Lower leg skin (tissue), 4 donors: ENCODE measurements at regions not wholly inside any gene's neighbourhood (a gene's known extent, or its start where the extent isn't known, plus 50 kb on each side); places are given as distances from the start of the nearest gene placed in this dataset.

Experiments used
- DNase-seq, 2 donors: peaks; one replicate each; pipeline ENCODE4 v3.0.0-alpha.2; 2019; ENCODE audit warnings: low spot score in 2 of 2
- H3K4me3 ChIP-seq: fragments of 200-600 bp; sonication (generic); 2 replicates; pipeline ENCODE4 v1.5.1; 2017; ENCODE audit warnings: mild to moderate bottlenecking, low read depth; ENCODE audit not compliant: poor library complexity, severe bottlenecking
- CTCF ChIP-seq, 3 donors: fragments of 450-650 bp; IDR thresholded peaks; one replicate each; pipeline ENCODE4 v1.5.1; 2016; ENCODE audit warnings: antibody characterized with exemption in 3 of 3, mild to moderate bottlenecking in 3 of 3, moderate library complexity in 2 of 3
- POLR2A ChIP-seq, 2 donors: fragments of 450-650 bp; IDR thresholded peaks; one replicate each; pipeline ENCODE4 v1.6.1; 2016 to 2017; ENCODE audit warnings: antibody characterized with exemption in 2 of 2, mild to moderate bottlenecking in 1 of 2, moderate library complexity in 1 of 2
- WGBS, 2 donors: methylation state at CpG; one replicate each; pipeline ENCODE4 v1.1.5; 2018; 5-methylcytosine and 5-hydroxymethylcytosine counted together
- intact Hi-C: fragments of 100-400 bp; cut with DNase I; formaldehyde crosslinking; loops from one replicate; pipeline ENCODE4 v1.15.0; 2023; ENCODE audit warnings: low total_unique reads

- intact Hi-C loops = no loop called here
- WGBS, 2 donors = 73 to 86% methylated on average over 23 to 24 of the region's 24 CpGs
- no peak for DNase-seq
- no peak overlapping the region for H3K4me3 ChIP-seq
- TF ChIP-seq POLR2A (IDR thresholded peaks at IDR 0.05) (no peak), CTCF (IDR thresholded peaks at IDR 0.05) (no peak)
Measured at GRCh38 chr22:49601614-49602321, 225.9 kb downstream of the BRD1 start.

- WGBS, 2 donors = 81% methylated on average over 13 of the region's 13 CpGs
- intact Hi-C loops = no loop called here
Measured at GRCh38 chr22:49600891-49601431, 226.7 kb downstream of the BRD1 start.

GRCh38 chr22:49600468-49600867 lies 227.2 kb downstream of the BRD1 start:
- no peak overlapping the region for H3K4me3 ChIP-seq
- intact Hi-C loops = no loop called here
- no peak for DNase-seq
- TF ChIP-seq POLR2A (IDR thresholded peaks at IDR 0.05) (no peak), CTCF (IDR thresholded peaks at IDR 0.05) (no peak)
- WGBS, 2 donors = 83 to 85% methylated on average over 20 of the region's 20 CpGs

More at GRCh38 chr22:49600891-49601431, 226.7 kb downstream of the BRD1 start:
- H3K4me3 ChIP-seq = no peak overlapping the region
- no peak for TF ChIP-seq POLR2A (IDR thresholded peaks at IDR 0.05)
- TF ChIP-seq CTCF (IDR thresholded peaks at IDR 0.05) = no peak
- no peak for DNase-seq

GRCh38 chr22:49599691-49600455 lies 227.8 kb downstream of the BRD1 start:
- no peak overlapping the region for H3K4me3 ChIP-seq
- TF ChIP-seq CTCF (IDR thresholded peaks at IDR 0.05) (no peak), POLR2A (IDR thresholded peaks at IDR 0.05) (no peak)
- no peak for DNase-seq
- 76 to 89% methylated on average over 18 to 25 of the region's 25 CpGs for WGBS, 2 donors
- intact Hi-C loops = no loop called here

- TF ChIP-seq POLR2A (IDR thresholded peaks at IDR 0.05) = no peak
- no peak for TF ChIP-seq CTCF (IDR thresholded peaks at IDR 0.05)
- intact Hi-C loops = no loop called here
- H3K4me3 ChIP-seq = no peak overlapping the region
- WGBS, 2 donors = 56 to 76% methylated on average over 15 to 16 of the region's 16 CpGs
- DNase-seq = no peak
Measured at GRCh38 chr22:49599039-49599438, 228.6 kb downstream of the BRD1 start.
